ENCODE measurements at regions not wholly inside any gene's neighbourhood (a gene's known extent, or its start where the extent isn't known, plus 50 kb on each side); places are given as distances from the start of the nearest gene placed in this dataset.

DNA sequence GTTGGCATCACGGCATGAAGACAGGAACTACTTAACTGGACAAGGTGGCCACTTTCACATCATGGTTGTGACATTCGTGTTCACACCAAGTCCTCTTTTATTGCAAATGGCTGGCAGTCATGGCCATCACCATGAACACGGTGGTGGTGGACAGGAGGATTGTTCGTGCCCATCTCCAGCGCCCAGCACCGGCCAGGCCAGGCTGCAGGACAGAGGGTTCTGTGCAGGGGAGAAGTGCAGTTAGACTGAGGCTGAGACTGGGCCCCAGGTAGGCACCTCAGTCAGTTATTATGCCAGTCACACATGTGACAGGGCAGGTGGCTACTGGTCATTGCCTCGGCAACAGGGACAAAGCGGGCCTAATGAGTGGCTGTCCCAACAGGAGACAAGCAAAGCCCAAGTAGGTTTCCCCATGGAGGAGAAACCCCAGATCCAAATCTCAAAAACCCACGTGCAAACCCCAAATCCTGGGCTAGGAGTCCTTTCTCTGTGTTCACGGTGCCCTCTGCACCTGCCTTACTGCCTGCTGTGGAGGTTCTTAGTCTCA, 468.1 kb upstream of the MYT1L start:
- no peak for TF ChIP-seq POLR2A (IDR thresholded peaks at IDR 0.05)
- TF ChIP-seq, protein P1, sequence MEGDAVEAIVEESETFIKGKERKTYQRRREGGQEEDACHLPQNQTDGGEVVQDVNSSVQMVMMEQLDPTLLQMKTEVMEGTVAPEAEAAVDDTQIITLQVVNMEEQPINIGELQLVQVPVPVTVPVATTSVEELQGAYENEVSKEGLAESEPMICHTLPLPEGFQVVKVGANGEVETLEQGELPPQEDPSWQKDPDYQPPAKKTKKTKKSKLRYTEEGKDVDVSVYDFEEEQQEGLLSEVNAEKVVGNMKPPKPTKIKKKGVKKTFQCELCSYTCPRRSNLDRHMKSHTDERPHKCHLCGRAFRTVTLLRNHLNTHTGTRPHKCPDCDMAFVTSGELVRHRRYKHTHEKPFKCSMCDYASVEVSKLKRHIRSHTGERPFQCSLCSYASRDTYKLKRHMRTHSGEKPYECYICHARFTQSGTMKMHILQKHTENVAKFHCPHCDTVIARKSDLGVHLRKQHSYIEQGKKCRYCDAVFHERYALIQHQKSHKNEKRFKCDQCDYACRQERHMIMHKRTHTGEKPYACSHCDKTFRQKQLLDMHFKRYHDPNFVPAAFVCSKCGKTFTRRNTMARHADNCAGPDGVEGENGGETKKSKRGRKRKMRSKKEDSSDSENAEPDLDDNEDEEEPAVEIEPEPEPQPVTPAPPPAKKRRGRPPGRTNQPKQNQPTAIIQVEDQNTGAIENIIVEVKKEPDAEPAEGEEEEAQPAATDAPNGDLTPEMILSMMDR (IDR thresholded peaks at IDR 0.05) = no peak

Measured in thyroid gland (tissue), 4 donors.